Keratinocyte (primary cell): ENCODE measurements at regions not wholly inside any gene's neighbourhood (a gene's known extent, or its start where the extent isn't known, plus 50 kb on each side); places are given as distances from the start of the nearest gene placed in this dataset.

ENCODE experiments used
- EZH2 ChIP-seq: IDR thresholded peaks from one replicate; pipeline ENCODE4 v1.6.1; 2012; ENCODE audit warnings: inconsistent platforms, mild to moderate bottlenecking, low read length, moderate library complexity
- TF ChIP-seq, protein P1 (sequence below), 3 experiments: IDR thresholded peaks in 1 of 3; conservative IDR thresholded peaks in 1 of 3; optimal IDR thresholded peaks in 1 of 3; 2 replicates in 2 of 3; 3 replicates in 1 of 3; pipeline versions ENCODE3 to v1.5.1; 2011; ENCODE audit warnings: low read length in 3 of 3, mild to moderate bottlenecking in 3 of 3, moderate library complexity in 2 of 3, control low read depth in 1 of 3, inconsistent platforms in 1 of 3; ENCODE audit not compliant: insufficient read depth in 2 of 3; ENCODE audit errors: extremely low read depth in 1 of 3

DNA sequence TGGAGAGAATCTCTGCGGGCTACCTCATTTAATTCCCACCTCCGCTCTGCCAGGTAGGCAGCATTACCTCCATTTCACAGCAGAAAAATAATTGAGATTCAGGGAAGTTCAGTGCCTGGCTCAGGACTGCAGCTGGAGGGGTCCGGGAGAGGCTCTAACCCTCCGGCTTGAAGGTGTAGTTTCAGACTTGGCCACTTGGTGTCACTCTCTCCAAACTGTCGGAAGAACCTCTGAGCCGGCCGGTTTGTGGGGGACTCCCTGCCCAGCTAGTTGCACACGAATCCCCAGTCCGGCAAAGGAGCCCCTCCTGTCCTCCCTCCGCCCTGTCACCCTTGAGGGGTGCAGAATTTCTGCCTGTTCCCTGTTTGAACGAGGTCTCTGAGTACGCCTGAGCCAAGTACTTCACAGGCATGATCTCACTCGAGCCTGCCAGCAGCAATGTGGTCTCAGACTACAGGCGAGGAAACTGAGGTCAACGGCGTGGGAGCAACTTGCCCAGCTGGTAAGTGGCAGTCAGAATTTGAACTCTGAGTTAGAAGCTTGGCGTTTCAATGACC, 144.7 kb upstream of the ZNF716 start:
- TF ChIP-seq, protein P1, sequence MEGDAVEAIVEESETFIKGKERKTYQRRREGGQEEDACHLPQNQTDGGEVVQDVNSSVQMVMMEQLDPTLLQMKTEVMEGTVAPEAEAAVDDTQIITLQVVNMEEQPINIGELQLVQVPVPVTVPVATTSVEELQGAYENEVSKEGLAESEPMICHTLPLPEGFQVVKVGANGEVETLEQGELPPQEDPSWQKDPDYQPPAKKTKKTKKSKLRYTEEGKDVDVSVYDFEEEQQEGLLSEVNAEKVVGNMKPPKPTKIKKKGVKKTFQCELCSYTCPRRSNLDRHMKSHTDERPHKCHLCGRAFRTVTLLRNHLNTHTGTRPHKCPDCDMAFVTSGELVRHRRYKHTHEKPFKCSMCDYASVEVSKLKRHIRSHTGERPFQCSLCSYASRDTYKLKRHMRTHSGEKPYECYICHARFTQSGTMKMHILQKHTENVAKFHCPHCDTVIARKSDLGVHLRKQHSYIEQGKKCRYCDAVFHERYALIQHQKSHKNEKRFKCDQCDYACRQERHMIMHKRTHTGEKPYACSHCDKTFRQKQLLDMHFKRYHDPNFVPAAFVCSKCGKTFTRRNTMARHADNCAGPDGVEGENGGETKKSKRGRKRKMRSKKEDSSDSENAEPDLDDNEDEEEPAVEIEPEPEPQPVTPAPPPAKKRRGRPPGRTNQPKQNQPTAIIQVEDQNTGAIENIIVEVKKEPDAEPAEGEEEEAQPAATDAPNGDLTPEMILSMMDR (optimal IDR thresholded peaks at IDR 0.05 in 1 of 3, IDR thresholded peaks at IDR 0.05 in 1 of 3, conservative IDR thresholded peaks at IDR 0.05 in 1 of 3; ENCODE audit: extremely low read depth in 1 of 3, insufficient read depth in 2 of 3, low read length in 3 of 3): peak in 1 of 3 experiments; percentile 2
- no peak for TF ChIP-seq EZH2
